ENCODE measurements at regions not wholly inside any gene's neighbourhood (a gene's known extent, or its start where the extent isn't known, plus 50 kb on each side); places are given as distances from the start of the nearest gene placed in this dataset.
A peak's percentile ranks its signal among the peaks of the same experiment; 100 is the strongest.

DNA sequence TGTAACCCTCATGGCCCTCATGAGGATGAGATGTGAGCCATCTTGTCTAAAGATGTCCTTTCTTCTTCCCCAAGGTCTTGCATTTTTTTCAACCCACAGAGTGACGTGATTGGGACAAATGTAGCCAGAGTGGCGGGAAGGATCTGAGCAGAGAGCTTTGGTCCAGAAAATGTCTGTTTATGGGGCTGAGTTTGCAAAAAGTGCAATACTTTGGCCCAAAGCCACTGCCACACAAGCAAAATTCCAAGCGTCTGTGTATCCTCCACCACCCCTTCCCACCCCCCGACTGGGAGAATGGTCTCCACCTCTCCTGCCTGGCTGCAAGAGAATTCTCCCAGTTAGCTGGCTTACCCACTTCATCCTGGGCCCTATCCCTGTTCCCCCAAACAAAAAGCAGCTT, 246.9 kb upstream of the LRIG1 start:
- DNase-seq (ENCODE audit: low spot score) = no peak

GRCh38 chr3:66748175-66748876, 247.5 kb upstream of the LRIG1 start:
- no peak for DNase-seq (ENCODE audit: low spot score)

GRCh38 chr3:66751842-66752241, 246.3 kb upstream of the KBTBD8 start:
- DNase-seq (ENCODE audit: low spot score) = no peak

DNA sequence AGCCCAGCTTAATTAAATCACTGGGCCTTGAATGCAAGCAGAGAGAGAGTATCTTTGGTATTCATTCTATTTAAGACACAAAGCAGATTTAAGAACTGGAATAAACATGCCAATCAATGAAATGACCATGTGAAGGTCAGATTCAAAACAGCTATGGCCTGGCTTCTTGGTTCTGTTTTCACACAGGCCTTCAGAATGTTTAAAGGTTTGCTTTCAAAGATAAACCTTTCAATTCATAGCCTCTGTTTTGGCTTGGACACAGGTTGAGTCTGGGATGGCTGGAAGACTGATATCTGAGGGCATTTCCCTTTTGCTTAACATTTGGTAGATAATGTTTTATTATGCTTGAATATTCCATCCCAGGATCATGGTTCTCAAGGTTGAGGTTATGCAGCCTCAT, 244.4 kb upstream of the KBTBD8 start:
- DNase-seq (ENCODE audit: low spot score) = no peak

- no peak for DNase-seq (ENCODE audit: low spot score)
Observed at GRCh38 chr3:66754613-66755012, 243.5 kb upstream of the KBTBD8 start.

DNA sequence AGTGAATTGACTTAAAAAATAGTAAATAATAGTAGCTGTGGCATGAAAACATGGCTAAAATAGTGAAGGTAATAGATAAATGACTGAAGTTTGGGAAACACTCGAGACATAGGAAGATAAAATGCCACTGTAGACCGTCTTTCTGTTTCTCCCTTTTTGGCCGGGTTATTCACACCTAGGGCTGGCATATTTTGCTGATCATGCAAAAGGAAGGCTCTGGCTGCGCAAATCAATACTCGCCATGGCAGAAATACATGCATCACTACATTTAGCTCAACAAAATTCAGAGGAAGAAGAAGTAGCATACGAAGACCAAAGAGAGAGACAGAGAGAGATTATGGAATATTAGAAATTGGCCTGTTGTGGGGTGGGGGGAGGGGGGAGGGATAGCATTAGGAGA, 242.2 kb upstream of the KBTBD8 start:
- no peak for DNase-seq (ENCODE audit: low spot score)

- no peak for DNase-seq (ENCODE audit: low spot score)
Observed at GRCh38 chr3:66756468-66757036, 241.6 kb upstream of the KBTBD8 start.

DNA sequence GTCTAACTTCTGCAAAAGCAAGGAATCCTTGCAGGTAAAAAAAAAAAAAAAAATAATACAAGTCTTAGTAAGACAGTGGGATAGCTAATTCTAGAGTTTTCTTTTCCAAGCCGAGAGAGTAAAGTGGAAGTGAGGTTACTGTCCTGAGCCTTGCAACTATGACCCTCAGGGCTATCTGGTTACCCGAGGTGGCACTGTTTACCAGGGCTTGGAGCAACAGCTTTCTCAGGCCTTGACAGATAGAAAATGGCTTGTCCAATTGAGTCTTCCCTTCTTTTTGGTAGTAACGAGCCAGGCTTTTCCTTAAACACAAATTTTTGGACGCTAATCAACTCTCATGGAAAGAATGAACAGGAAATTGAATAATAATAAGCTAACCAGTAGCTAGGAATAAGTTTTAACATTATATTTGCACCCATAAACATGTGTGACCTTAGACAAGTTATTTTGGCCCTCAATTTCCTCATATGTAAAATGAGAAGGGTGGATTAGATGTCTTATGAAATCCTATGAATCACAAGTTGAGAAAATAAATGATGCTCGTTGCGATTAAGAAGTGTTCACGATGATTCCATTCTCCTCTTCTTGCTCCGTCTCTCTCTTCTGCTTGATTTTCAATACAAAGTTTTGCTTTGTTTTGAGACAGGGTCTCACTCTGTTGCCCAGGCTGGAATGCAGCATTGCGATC, 236.9 kb upstream of the KBTBD8 start:
- no peak for DNase-seq (ENCODE audit: low spot score)

DNA sequence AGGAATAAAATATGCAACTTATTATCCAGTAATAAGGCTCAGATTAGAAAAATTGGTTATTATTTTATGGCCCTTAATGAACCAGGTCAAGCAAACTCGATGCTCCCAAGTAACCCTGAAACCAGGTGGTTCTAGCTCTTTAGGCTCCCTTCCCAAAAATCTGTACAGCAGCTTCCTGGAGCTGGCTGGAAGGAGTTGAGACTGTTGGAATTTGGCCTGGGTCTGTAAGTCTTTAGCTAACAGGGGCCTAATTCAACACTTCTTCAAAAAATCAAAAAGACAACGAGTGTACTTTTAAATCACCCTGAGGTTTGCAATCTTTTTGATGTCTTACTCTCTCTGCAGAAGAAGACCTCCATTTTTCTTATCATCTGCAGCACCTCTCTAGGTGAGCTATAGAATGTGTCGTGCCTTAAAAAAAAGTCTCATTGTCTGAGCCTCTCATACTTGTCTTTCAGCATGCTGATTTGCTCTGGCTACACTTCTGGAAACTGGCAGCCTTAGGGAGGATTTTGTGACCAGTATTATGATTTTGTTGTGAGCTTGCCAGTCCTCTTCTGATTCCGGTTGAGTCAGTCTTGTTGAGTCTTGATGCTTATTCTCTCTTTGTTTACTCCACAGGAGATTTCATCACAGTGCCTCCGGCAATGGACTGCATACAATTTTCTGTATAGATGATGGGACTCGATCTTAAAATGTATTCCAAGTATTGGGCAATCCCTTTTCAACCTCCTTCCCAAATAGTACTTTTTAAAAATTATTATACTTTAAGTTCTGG, 235.0 kb upstream of the KBTBD8 start:
- peak; percentile 38 for DNase-seq (ENCODE audit: low spot score)

GRCh38 chr3:66778107-66778506, 220.0 kb upstream of the KBTBD8 start:
- no peak for DNase-seq (ENCODE audit: low spot score)

GRCh38 chr3:66778777-66779176, 219.3 kb upstream of the KBTBD8 start:
- DNase-seq (ENCODE audit: low spot score) = no peak

DNA sequence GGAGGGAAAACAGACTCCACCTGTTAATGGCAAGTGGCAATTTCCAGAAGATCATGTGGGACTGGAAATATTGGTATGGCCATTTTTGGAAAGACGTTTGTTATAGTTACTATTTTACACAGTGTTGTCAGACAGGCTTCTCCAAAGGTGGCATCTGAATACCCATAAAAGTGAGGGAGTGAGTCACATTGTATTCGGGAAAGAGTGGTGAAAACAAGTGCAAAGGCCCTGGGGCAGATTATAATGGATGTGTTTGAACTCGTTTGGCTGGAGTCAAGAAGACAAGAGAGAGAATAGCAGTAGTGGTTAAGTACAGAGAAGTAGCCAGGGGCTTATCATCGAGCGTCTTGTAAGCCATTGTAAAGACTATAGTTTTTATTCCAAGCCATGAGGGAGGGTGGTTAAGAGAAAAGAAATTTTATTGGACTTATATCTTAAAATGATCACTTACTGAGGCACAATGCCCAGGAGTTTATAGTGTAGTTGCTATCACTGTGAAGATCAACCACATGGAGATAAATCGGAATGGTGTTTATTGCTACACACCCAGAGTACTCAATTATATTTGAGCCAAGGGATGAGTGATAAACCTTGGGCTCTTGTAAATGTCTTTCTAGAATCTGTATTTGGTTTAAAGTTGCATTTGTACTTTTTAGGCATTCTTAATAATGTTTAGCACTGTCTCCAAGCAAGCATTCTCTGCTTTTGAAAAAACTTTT, 212.8 kb upstream of the KBTBD8 start:
- no peak for DNase-seq (ENCODE audit: low spot score)

- no peak for DNase-seq (ENCODE audit: low spot score)
Observed at GRCh38 chr3:66789580-66790237, 208.4 kb upstream of the KBTBD8 start.

DNA sequence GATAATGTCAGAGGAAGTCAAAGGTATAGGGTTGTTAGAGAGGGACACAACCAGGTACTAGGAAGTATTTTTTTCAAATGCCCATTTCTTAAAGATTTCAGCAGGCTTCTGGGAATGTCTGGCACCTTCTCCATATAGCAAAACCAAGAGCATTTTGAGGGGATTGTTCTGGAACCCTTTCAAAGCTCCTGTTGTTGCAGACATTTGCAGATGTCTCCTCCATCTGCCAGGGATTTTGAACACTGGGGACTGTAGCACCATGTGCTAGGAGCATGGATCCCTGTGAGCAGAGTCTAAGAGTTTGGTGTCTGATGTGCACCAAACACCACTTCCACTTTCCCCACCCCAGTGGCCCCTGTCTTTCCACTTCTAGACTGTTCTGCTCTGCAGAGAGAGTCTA, 206.0 kb upstream of the KBTBD8 start:
- no peak for DNase-seq (ENCODE audit: low spot score)

GRCh38 chr3:66795365-66795764, 202.7 kb upstream of the KBTBD8 start:
- DNase-seq (ENCODE audit: low spot score) = no peak

- no peak for DNase-seq (ENCODE audit: low spot score)
Observed at GRCh38 chr3:66796343-66796742, 201.8 kb upstream of the KBTBD8 start.

DNA sequence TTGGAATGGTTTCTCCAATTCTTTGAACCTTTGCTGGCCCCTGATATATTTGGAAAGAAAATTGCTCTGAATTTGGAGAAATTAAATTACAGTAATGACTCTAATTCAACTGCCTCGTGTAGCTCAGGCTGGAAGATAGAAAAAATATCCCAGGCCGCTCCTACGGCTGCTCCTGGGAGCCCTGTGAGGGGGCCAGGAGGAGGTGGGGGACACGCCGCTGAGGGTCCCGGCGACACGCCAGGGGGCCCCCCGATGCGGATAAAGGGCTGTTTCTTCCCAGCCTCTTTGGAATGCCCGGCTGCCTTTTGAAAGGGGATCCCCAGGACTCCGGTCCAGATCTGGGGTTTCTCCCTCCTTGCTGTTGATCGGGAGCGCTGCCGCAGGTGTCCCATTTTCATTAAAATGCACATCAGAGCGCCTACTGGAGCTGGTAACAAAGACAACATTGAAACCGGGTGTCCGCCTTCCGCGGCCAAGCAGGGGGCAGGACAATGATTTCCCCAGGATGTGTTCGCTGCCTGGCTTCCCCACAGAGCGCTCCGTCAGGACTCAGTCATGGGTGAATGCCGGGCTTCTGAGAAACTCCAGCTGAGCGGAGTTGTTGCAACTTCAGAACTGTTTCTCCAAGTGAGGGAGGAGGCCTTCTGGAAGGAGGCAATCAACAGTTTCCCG, 200.1 kb upstream of the KBTBD8 start:
- DNase-seq (ENCODE audit: low spot score) = peak; percentile 72

GRCh38 chr3:66800941-66801545, 197.1 kb upstream of the KBTBD8 start:
- DNase-seq (ENCODE audit: low spot score) = no peak

GRCh38 chr3:66803206-66803605, 194.9 kb upstream of the KBTBD8 start:
- peak; percentile 79 for DNase-seq (ENCODE audit: low spot score)

All from pons (tissue), 1 donor.